GM18867 (cell line): ENCODE measurements at regions not wholly inside any gene's neighbourhood (a gene's known extent, or its start where the extent isn't known, plus 50 kb on each side); places are given as distances from the start of the nearest gene placed in this dataset.
"Not testable (repeated sequence)": the region's sequence is repeated elsewhere in the genome, so short reads cannot be mapped to it uniquely, and the experiment has no call there.

Experiments used
- ATAC-seq: cut with Tn5 transposase; IDR thresholded peaks from one replicate; pipeline ENCODE4 v1.9.1; 2021; ENCODE audit warnings: mild to moderate bottlenecking, moderate library complexity; ENCODE audit not compliant: unreplicated experiment

DNA sequence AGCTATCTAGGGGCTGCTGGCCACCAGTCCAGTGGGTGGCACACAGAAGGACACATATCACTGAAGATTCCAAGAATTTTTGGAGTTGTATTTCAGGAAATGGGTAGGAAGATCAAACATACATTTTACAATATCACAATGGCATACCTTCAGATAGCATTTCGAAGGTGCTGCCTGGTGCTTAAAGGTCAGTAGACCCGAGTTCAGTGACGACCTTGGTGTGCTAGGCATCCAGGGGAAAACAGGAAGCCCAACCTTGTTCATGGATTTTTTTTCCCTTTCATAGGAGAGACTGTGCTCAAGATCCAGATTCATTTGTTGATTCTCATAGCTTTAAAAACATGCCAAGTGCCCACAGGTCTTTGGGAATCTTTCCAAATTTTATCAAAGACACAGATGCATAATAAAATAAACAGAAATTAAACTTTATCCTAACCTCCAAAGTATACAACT lies 51.0 kb upstream of the RCBTB2 start:
- no peak for ATAC-seq

DNA sequence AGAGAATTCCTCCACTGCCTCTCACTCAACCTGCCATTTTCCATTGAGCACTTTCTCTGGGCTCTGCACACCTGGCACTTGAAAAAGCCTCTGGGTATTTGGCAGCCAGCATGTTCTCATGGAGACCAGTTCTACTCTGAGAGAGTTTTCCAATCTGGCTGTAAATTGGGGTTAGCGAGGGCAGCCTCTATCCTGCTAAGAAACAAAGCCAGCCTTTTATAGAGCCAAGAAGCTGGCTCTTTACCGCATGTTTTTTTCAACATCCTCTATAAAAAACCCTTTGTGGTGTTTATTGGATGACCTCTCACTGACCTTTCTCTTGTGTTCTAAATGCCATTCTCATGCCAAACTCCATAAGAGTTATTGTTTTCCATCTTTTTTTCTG lies 52.6 kb upstream of the RCBTB2 start:
- no peak for ATAC-seq

DNA sequence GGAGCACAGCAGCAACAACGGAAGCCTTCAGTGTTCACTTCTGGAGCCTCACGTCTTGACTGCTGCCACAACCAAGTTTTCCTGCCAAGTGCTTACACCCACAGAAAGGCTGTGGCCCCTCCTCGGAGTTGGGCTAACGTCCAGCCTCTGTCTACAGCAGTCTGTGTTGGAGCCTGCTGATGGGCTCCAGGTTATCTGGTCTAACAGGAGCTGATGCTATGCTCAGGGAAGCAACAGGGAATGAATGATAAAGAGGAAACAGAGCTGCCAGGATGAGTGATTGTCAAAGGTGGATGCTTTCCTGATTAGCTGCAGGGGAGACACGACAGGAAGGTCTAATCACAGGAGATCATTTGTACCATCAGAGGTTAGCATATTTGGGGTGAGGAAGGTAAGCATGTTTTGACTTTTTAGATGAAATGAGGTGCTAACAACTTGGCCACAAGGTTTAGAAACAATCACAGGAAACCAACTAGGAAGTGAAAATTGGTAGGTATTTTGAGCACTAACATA lies 53.8 kb upstream of the RCBTB2 start:
- peak; percentile 52 for ATAC-seq

DNA sequence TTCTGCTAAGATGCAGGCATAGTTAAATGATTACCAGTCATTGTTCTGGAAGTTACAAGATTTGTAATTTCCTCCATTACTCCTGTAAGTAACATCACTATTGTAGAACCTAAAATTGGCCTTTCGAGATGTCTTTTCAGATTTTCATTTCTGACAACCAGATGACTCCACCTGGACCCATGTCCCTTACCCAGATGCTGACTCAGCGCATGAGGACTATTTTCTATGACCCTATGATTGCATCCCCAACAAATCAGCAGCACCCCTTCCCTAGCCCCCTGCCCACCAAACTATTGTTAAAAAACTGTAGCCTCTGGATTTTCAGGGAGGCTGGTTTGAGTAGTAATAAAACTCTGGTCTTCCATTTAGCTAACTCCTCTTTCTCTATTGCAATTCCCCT lies 55.2 kb upstream of the RCBTB2 start:
- ATAC-seq: no peak

DNA sequence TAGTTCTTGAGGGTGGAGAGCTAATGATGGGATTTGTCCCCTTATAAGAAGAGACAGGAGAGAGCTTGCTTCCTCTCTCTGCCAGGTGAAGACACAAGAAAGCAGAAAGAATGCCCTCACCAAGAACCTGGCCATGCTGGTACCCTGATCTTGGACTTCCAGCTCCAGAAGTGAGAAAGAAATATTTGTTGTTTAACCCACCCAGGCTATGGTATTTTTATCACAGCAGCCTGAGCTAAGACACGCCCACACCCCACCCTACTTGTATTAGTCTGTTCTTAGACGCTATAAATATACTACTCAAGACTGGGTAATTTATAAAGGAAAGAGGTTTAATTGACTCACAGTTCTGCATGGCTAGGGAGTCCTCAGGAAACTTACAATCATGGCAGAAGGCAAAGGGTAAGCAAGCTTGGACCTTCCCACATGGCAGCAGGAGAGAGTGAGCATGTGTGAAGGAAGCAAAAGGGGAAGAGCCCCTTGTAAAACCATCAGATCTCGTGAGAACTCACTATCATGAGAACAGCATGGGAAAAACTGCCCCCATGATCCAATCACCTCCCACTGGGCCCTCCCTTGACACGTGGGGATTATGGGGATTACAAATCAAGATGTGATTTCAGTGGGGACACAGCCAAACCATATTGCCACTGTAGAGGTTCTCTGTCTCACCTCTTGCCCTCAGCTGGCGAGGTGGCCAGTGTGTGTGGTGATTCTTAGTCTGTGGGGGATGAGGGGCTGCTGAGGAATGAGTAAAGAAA lies 57.4 kb upstream of the RCBTB2 start:
- no peak for ATAC-seq

DNA sequence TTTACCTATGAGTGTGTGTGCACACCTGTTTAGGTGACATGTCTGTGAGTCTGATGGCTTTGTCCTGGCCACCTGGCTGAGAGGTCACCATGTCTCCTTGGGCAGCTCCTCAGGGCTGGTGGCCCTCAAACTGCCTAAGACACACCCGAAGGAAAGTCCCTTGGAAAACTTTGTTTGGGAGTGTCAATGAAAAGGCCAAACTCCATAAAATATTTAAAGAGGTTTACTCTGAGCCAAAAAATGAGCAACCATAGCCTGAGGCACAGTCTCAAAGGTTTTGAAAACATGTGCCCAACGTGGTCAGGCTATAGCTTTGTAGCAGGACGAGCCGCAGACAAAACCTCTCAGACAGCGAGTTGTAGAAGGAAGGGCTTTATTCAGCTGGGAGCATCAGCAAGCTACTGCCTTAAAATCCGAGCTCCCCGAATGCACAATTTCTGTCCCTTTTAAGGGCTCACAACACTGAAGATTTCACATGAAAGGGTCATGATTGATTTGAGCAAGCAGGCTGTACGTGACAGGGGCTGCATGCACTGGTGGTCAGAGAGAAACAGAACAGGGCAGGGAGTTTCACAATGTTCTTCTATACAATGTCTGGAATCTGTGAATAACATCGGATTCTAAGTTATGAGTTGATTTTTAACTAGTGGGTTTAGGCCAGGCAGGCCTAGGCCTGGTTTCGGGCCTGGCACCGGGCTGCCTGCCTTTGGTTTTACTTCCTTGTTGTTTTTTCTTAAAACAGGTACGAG lies 58.4 kb upstream of the RCBTB2 start:
- not testable (repeated sequence) for ATAC-seq

DNA sequence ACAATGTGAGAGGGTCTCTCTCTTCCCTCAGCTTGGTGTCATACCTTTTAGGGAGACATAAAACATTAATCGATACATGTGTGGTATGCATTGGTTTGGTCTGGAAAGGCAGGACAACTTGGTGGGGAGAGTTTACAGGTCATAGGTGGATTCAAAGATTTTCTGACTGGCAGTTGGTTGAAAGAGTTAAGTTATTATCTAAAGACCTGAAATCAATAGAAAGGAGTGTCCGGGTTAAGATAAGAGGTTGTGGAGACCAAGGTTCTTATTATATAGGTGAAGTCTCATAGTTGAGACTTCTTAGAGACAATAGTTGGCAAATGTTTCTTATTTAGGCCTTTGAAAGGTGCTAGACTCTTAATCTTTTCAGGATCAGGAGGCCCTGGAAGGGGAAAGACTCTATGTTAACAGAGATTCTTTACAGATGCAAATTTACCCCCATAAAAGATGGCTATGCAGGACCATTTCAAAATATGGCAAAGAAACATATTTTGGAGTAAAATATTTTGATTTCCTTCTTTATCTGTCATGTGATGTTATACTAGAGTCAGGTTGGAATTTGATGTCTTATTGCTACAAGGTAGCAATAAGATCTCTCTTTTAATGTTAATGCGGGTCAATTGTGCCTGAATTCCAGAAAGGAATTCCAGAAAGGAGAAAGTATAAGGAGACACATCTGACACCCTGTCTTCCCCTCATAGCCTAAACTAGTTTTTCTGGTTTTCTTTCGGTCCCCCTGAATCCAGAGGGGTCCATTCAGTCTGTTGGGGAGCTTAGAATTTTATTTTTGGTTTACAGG lies 59.2 kb upstream of the RCBTB2 start:
- no peak for ATAC-seq

DNA sequence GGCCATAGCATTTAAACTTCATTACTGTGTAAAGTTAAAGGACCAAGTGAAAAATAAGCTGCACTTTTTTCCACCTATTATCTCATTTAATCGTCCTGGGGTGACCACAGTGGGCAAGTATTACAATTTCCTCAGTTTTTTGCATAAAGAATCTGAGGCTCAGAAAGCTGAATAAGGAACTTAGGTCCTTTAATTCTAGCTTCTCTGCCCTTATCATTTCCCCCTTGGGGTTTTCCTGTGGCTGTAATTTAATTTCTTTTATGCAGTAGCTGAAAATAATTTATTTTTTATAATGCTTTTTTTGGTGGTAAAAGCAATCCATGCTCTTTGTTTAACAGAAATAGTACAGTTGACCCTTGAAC lies 59.8 kb upstream of the RCBTB2 start:
- no peak for ATAC-seq

DNA sequence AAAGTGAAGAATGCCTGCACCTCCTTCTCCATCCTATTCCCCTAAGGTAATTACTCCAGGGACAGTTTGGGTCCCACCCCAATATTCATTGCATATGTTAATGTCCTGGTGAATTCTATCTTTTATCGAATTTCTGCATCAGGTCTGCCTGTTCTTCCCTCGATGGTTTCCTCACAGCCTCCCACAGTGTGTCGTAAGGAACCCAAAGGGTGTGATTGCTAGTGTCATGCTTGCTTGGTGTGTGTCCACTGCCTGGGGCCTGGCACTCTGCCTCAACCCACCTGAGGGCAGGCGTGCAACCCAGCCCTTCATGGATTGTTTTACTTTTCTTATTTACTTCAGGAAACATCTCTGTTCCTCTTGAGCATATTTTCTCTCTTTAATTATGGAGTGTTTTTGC lies 60.2 kb upstream of the CYSLTR2 start:
- no peak for ATAC-seq

DNA sequence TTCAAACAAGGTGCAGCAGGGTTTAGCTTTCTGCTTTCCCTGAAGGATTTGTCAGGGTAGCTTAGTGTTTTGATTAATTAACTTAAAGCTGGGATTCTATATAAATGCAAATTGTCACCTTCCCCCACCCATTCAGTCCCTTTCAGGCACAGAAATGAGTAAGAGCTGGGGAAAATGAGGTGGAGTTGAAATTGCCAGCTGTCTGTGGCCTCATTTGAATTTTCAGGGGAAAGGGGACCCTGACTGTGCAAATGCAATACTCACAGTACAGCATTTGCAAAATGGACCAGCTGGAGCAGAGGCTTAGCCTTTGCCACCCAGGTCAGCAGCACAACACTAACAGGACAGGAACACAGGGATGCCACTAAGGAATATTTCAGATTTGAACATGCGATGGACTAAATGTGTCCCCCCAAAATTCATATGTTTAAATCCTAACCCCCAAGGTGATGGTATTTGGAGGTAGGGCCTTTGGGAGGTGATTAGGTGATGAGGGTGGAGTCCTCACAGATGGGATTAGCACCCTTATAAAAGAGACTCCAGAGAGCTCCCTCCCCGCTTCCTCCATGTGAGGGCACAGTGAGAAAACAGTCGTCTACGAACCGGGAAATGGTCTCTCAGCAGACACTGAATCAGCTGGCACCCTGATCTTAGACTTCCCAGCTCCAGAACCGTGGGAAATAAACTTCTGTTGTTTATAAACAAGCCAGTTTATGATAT lies 59.5 kb upstream of the CYSLTR2 start:
- ATAC-seq: peak; percentile 43

DNA sequence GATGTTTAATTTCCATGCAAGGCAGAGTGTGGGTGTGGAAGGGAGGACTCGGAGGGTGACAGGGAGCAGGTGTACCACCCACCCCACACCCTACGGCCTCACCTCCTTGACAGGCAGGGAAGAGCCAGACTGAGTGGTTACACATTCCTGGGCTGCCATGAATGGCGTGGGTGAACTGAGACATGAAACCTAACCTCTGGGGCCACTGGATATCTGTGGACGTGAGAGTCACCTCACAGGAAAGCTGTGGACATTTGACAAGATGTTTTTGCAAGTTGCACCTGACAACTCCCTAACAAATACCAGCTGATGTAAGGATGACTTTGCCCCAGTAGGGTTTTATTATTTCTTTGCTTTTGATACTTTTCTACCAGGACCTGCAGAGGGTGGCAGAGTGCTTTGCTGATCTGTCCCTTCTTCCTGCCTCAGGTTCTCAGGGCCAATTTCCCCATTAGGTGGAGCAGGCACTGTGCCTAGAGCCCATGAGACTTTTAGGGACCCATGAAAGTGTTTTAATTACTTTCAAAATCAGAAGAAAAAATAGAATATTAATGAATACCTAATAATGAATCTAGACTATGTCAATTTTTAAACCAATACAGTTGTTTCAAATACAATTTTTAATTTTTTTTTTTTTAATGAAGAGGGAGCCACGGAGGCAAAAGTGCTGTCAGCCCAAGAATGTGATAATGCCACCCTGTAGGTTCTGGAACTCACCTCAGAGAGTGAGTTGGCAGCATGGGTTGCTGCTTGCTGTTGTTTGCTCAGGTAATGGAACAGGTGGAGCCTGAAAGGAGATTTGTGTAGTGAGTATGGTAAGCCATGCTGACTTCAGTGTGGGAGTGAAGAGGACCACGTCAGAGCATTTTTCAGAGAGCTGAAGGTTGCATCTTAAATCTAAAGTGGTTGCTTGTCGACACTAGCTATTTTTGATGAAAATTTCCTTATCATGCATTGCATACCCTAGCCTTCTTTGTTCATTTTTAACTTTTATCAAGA lies 58.0 kb upstream of the CYSLTR2 start:
- peak; percentile 82 for ATAC-seq

DNA sequence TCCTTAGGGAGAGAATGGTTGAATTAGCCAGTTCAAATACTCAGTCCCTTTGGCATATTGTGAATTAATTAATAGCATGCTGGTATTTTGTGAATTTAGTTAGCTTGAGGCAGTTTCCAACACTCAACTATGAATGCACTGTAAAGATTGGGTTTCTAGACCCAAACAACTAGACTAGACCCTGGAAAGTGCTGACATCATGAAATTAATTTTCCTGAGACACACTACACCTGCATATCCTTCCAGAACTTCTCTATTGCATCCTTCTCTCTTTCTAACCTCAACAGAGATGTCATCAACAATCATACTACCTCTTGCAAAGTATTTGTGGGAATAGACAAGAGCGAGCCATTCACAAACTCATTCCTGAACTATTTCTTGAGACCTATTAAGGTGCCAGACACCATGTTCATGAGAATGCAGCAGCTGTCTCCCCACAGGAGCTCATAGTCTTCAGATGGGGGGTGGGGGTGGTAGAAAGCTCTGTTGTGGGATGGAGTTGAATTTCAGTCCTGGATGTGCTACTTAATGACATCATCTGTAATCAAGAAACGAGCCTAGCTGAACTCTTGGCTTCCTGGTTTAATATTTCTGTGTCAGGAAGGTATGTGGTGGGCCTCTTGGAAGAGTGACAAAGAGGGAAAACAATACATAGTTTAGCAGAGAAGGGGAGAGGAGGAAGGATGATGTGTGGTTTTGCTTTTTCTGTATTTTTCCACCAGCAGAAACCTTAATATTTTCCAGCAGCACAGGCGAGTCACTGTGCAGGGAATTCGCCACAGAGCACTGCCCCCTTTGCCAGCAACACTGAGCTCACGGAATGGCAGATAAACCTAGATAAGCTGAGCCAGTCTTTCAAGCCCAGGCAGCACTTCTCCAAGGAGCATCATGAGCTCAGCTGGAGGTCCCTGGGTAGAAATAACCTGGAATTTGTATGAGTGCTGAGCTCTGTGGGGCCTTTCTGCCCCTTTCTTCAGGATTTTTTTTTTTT lies 53.1 kb upstream of the CYSLTR2 start:
- ATAC-seq: no peak

DNA sequence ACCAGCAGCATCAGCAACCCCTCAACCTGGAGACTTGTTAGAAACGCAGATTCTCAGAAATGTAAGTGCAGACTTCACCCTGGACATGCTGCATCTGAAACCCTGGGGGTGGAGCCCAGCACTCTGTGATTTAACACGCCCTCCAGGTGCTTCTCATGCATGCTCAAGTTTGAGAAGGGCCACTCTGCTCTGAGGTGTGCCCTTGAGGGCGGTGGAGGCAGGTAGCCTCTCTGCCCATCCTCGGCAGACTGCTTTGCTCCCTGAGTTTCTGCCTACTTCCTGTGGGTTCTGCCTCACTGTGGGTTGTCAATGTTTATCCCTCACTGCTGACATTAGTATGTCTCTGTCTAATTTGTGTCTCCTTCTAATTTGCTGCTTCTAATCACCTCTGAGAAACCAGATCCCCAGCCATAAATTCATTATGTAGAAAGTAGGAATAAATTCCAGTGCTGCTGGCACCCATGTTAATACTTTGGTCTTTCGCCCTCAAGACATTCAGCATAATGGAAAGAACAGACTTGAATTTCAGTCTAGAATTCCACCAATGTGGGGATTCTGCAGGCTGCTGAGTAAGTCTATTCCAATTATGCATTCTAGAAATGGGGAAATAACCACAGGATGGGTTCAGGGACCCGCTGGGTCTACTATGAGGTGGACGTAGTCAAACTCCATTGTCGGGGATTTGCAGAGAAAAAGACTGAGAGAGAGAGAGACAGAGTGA lies 51.3 kb upstream of the CYSLTR2 start:
- ATAC-seq: no peak

DNA sequence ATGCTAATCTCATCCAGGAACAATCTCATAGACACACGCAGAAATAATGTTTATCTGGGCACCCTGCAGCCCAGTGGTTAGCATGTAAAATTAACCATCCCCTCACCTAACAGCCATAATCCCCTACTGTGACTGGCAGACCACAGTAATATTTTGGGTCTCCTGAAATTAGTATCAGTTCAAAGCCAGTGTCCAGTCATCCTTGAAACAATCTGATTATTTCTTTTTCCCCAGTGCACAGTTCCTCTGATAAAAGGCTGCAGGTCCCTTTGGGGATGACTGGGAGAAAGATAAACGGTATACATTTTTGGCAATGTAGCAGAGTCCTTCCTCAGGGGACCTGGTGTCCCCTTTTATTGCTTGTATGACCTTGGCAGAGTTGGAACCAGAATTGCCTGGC lies 50.4 kb upstream of the CYSLTR2 start:
- no peak for ATAC-seq
